H1 (cell line): ENCODE measurements at regions not wholly inside any gene's neighbourhood (a gene's known extent, or its start where the extent isn't known, plus 50 kb on each side); places are given as distances from the start of the nearest gene placed in this dataset.

ENCODE experiments used
- CTCF ChIA-PET: fragments of 300-600 bp; sonication (Branson Sonifier 250); formaldehyde crosslinking; loops from one replicate; lab custom pipeline; 2021; ENCODE audit not compliant: partially characterized antibody; lab: Charles Lee
- POLR2A ChIA-PET: fragments of 300-600 bp; sonication (Branson Sonifier 250); formaldehyde crosslinking; loops from one replicate; lab custom pipeline; 2021; ENCODE audit warnings: inconsistent platforms; ENCODE audit not compliant: partially characterized antibody; lab: Charles Lee
- DNase-seq, 2 experiments: peaks; one replicate each; pipeline versions ENCODE4 v3.0.0 to v3.0.0-alpha.2; 2010 to 2022; ENCODE audit warnings: low spot score in 2 of 2, low read depth in 1 of 2, mixed read lengths in 1 of 2
- FAIRE-seq: peaks from 2 replicates; lab custom pipeline; 2011; peaks lifted over from hg19 to GRCh38; lab: Jason Lieb, UNC
- H2AFZ ChIP-seq: 2 replicates; pipeline ENCODE4 v1.8.1; 2012; ENCODE audit warnings: low read length, inconsistent platforms
- H2AK5ac ChIP-seq: 2 replicates; pipeline ENCODE4 v1.6.1; 2013; ENCODE audit warnings: low read depth, low read length
- H2BK120ac ChIP-seq: replicated peaks from 2 replicates; pipeline ENCODE3; 2013; ENCODE audit warnings: low read depth, low read length, inconsistent platforms
- H2BK12ac ChIP-seq: 2 replicates; pipeline ENCODE4 v1.6.1; 2013; ENCODE audit warnings: low read depth, low read length
- H2BK15ac ChIP-seq: 2 replicates; pipeline ENCODE4 v1.6.1; 2013; ENCODE audit warnings: low read length
- H2BK20ac ChIP-seq: 2 replicates; pipeline ENCODE4 v1.6.1; 2013; ENCODE audit warnings: low read length
- H2BK5ac ChIP-seq: 2 replicates; pipeline ENCODE4 v1.6.1; 2013; ENCODE audit warnings: low read depth, low read length
- H3K14ac ChIP-seq: 2 replicates; pipeline ENCODE4 v1.6.1; 2013; ENCODE audit warnings: inconsistent platforms; ENCODE audit not compliant: insufficient read length
- H3K18ac ChIP-seq: 2 replicates; pipeline ENCODE4 v1.6.1; 2013; ENCODE audit warnings: low read length; ENCODE audit errors: extremely low read depth
- H3K23ac ChIP-seq: 2 replicates; pipeline ENCODE4 v1.6.1; 2013; ENCODE audit warnings: inconsistent platforms; ENCODE audit not compliant: insufficient read length
- H3K23me2 ChIP-seq: 2 replicates; pipeline ENCODE4 v1.6.1; 2013; ENCODE audit warnings: low read depth, low read length
- H3K27ac ChIP-seq: 2 replicates; pipeline ENCODE4 v1.6.1; 2011; ENCODE audit warnings: low read depth, low read length, inconsistent platforms
- H3K27me3 ChIP-seq, 4 experiments: replicated peaks in 1 of 4; 1 replicate in 1 of 4; 2 replicates in 3 of 4; pipeline versions ENCODE4 v1.6.1 to v1.8.1; 2011 to 2013; ENCODE audit warnings: low read length in 3 of 4, mild to moderate bottlenecking in 3 of 4, inconsistent platforms in 2 of 4, mixed read lengths in 2 of 4, moderate library complexity in 1 of 4; ENCODE audit not compliant: control insufficient read depth in 3 of 4, insufficient read depth in 3 of 4; ENCODE audit errors: extremely low read depth in 1 of 4
- H3K36me3 ChIP-seq, 4 experiments: 2 replicates each; pipeline versions ENCODE4 v1.6.1 to v1.8.1; 2011 to 2013; ENCODE audit warnings: mild to moderate bottlenecking in 4 of 4, low read length in 3 of 4, moderate library complexity in 2 of 4, control low read depth in 1 of 4, inconsistent platforms in 1 of 4; ENCODE audit not compliant: insufficient read depth in 4 of 4, control insufficient read depth in 2 of 4
- H3K4ac ChIP-seq: replicated peaks from 2 replicates; pipeline ENCODE3; 2013; ENCODE audit warnings: low read length, low read depth, mixed read lengths, inconsistent platforms; ENCODE audit not compliant: insufficient read length
- H3K4me1 ChIP-seq, 4 experiments: replicated peaks in 1 of 4; 1 replicate in 1 of 4; 2 replicates in 3 of 4; pipeline versions ENCODE4 v1.6.1 to v1.8.1; 2011 to 2013; ENCODE audit warnings: low read length in 3 of 4, inconsistent platforms in 2 of 4, mixed read lengths in 1 of 4; ENCODE audit not compliant: insufficient read depth in 4 of 4, control insufficient read depth in 3 of 4
- H3K4me2 ChIP-seq, 2 experiments: 2 replicates each; pipeline versions ENCODE4 v1.6.1 to v1.8.1; 2011 to 2013; ENCODE audit warnings: low read depth in 2 of 2, low read length in 2 of 2, control low read depth in 1 of 2, inconsistent platforms in 1 of 2, mild to moderate bottlenecking in 1 of 2; ENCODE audit not compliant: insufficient read depth in 1 of 2
- H3K4me3 ChIP-seq, 4 experiments: fragments of 200-600, 300-600 bp in 1 of 4; sonication (generic), shearing (Covaris generic), sonication (Bioruptor Twin) in 1 of 4; 2 replicates each; pipeline versions ENCODE4 v1.5.1 to v1.8.1; 2011 to 2016; ENCODE audit warnings: low read length in 4 of 4, low read depth in 3 of 4, control low read depth in 2 of 4, inconsistent platforms in 2 of 4, mild to moderate bottlenecking in 2 of 4, mixed read lengths in 1 of 4, moderate library complexity in 1 of 4; ENCODE audit not compliant: insufficient read depth in 2 of 4; ENCODE audit errors: extremely low read depth in 1 of 4
- H3K56ac ChIP-seq: replicated peaks from 2 replicates; pipeline ENCODE3; 2013; ENCODE audit warnings: low read depth, mild to moderate bottlenecking, mixed read lengths, low read length, inconsistent platforms; ENCODE audit not compliant: insufficient read length
- H3K79me1 ChIP-seq: 2 replicates; pipeline ENCODE4 v1.6.1; 2013; ENCODE audit warnings: low read depth, low read length, control low read depth
- H3K79me2 ChIP-seq, 2 experiments: 2 replicates each; pipeline versions ENCODE4 v1.6.1 to v1.8.1; 2012 to 2013; ENCODE audit warnings: low read length in 2 of 2, mild to moderate bottlenecking in 2 of 2, inconsistent platforms in 1 of 2; ENCODE audit not compliant: insufficient read depth in 2 of 2, control insufficient read depth in 1 of 2
- H3K9ac ChIP-seq, 4 experiments: replicated peaks in 1 of 4; 1 replicate in 1 of 4; 2 replicates in 3 of 4; pipeline versions ENCODE4 v1.6.1 to v1.8.1; 2011 to 2013; ENCODE audit warnings: low read depth in 3 of 4, low read length in 3 of 4, control low read depth in 2 of 4, mild to moderate bottlenecking in 2 of 4, moderate library complexity in 2 of 4, inconsistent platforms in 1 of 4; ENCODE audit errors: extremely low read depth in 1 of 4
- H3K9me3 ChIP-seq, 2 experiments: 2 replicates each; pipeline versions ENCODE4 v1.6.1 to v1.8.1; 2012 to 2013; ENCODE audit warnings: mild to moderate bottlenecking in 2 of 2, moderate library complexity in 2 of 2, control low read depth in 1 of 2, inconsistent platforms in 1 of 2, low read depth in 1 of 2, low read length in 1 of 2, mixed read lengths in 1 of 2; ENCODE audit not compliant: insufficient read depth in 2 of 2
- H4K20me1 ChIP-seq, 2 experiments: replicated peaks in 1 of 2; 2 replicates each; pipeline versions ENCODE3 to v1.8.1; 2011 to 2013; ENCODE audit warnings: inconsistent platforms in 2 of 2, low read length in 2 of 2, mild to moderate bottlenecking in 1 of 2; ENCODE audit not compliant: insufficient read depth in 2 of 2, control insufficient read depth in 1 of 2
- H4K5ac ChIP-seq: 2 replicates; pipeline ENCODE4 v1.6.1; 2013; ENCODE audit warnings: low read length, low read depth, mixed read lengths, inconsistent platforms; ENCODE audit not compliant: insufficient read length
- H4K8ac ChIP-seq: 2 replicates; pipeline ENCODE4 v1.8.0; 2013; ENCODE audit warnings: mild to moderate bottlenecking, moderate library complexity, low read length, inconsistent platforms; ENCODE audit not compliant: insufficient read depth; ENCODE audit errors: extremely low read depth
- H4K91ac ChIP-seq: replicated peaks from 2 replicates; pipeline ENCODE3; 2013; ENCODE audit warnings: low read length, mixed read lengths, inconsistent platforms; ENCODE audit not compliant: insufficient read length
- CTBP2 ChIP-seq: IDR thresholded peaks from 2 replicates; pipeline ENCODE4 v1.7.0; 2011; ENCODE audit warnings: borderline replicate concordance, mild to moderate bottlenecking, moderate library complexity, mixed read lengths, low read length; ENCODE audit not compliant: insufficient read depth, insufficient read length
- GTF2F1 ChIP-seq: IDR thresholded peaks from 2 replicates; pipeline ENCODE4 v1.6.1; 2012; ENCODE audit warnings: low read depth, low read length, improper control_type of control experiment, borderline replicate concordance
- KDM5A ChIP-seq: fragments of 200-600 bp; IDR thresholded peaks from 2 replicates; pipeline ENCODE4 v1.7.1; 2012; ENCODE audit warnings: mild to moderate bottlenecking, low read length, inconsistent platforms, mixed read lengths
- MAFK ChIP-seq: IDR thresholded peaks from 2 replicates; pipeline ENCODE4 v1.6.1; 2012; ENCODE audit warnings: low read depth, mild to moderate bottlenecking, improper control_type of control experiment, low read length
- NANOG ChIP-seq: IDR thresholded peaks from 2 replicates; pipeline ENCODE4 v1.6.1; 2011; ENCODE audit warnings: low read length, low read depth, mild to moderate bottlenecking, inconsistent platforms; ENCODE audit not compliant: insufficient read depth, poor library complexity, severe bottlenecking
- POLR2A ChIP-seq, 2 experiments: IDR thresholded peaks; 1 replicate in 1 of 2; 2 replicates in 1 of 2; pipeline ENCODE4 v1.6.1; 2011; ENCODE audit warnings: low read depth in 2 of 2, low read length in 2 of 2, mild to moderate bottlenecking in 2 of 2; ENCODE audit errors: control extremely low read depth in 1 of 2
- RAD21 ChIP-seq, 2 experiments: IDR thresholded peaks in 1 of 2; conservative IDR thresholded peaks in 1 of 2; 2 replicates each; pipeline ENCODE4 v1.6.1; 2011; ENCODE audit warnings: low read depth in 2 of 2, low read length in 2 of 2, improper control_type of control experiment in 1 of 2, inconsistent platforms in 1 of 2, mild to moderate bottlenecking in 1 of 2, moderate library complexity in 1 of 2
- SAP30 ChIP-seq: fragments of 300-600 bp; sonication (generic); IDR thresholded peaks from 2 replicates; pipeline ENCODE4 v1.7.1; 2012; ENCODE audit warnings: low read length, moderate library complexity, mild to moderate bottlenecking, inconsistent platforms; ENCODE audit not compliant: insufficient read depth, insufficient replicate concordance
- SP2 ChIP-seq: IDR thresholded peaks from 2 replicates; pipeline ENCODE4 v1.6.1; 2012; ENCODE audit warnings: mild to moderate bottlenecking, low read length, inconsistent platforms
- SP4 ChIP-seq: IDR thresholded peaks from 2 replicates; pipeline ENCODE4 v1.6.1; 2012; ENCODE audit warnings: low read length, inconsistent platforms
- TAF1 ChIP-seq: IDR thresholded peaks from 2 replicates; pipeline ENCODE4 v1.6.1; 2011; ENCODE audit warnings: mild to moderate bottlenecking, low read depth, low read length
- YY1 ChIP-seq: IDR thresholded peaks from 2 replicates; pipeline ENCODE4 v1.6.1; 2011; ENCODE audit warnings: low read depth, mild to moderate bottlenecking, low read length
- ZNF274 ChIP-seq: IDR thresholded peaks from 2 replicates; pipeline ENCODE4 v1.7.0; 2012; ENCODE audit warnings: low read length, borderline replicate concordance; ENCODE audit errors: extremely low read depth
- TF ChIP-seq, protein P1 (sequence below): IDR thresholded peaks from 2 replicates; pipeline ENCODE4 v1.6.1; 2011; ENCODE audit warnings: low read length, improper control_type of control experiment

DNA sequence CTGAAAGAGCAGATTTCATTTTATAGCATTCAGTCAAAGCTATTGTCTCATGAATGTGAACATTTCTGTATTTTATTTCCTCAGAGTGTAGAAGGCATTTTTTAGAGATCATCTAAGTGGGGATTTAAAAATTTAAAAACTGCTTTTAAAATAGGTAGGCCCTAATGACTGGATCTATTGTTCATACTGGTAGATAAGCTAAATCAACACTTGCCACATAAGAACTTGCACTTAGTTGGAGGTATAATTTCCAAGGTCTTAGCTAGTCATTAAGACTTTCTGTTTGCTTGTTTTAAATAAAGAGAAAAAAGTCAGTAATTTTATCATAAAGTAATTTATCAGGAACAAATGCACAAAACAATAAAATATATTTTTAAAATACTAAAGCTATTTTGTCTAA, 75.2 kb upstream of the LMO3 start:
- ChIA-PET CTCF (interaction anchor here (1.9 kb wide), 1 partner anchor 295 kb away, joined by 7 read pairs; no protein-coding TSS in a partner anchor), POLR2A (no interaction called here)
- H3K18ac ChIP-seq = no peak overlapping the region
- TF ChIP-seq TAF1 (no peak), SP4 (no peak), KDM5A (no peak), YY1 (no peak), MAFK (no peak), SAP30 (no peak), SP2 (no peak), CTBP2 (no peak), GTF2F1 (no peak), NANOG (no peak), ZNF274 (no peak), POLR2A (IDR thresholded peaks at IDR 0.05; ENCODE audit: control extremely low read depth in 1 of 2, low read depth in 2 of 2, low read length in 2 of 2) (no peak), RAD21 (IDR thresholded peaks at IDR 0.05 in 1 of 2, conservative IDR thresholded peaks at IDR 0.05 in 1 of 2; ENCODE audit: low read depth in 2 of 2, low read length in 2 of 2) (no peak)
- TF ChIP-seq, protein P1, sequence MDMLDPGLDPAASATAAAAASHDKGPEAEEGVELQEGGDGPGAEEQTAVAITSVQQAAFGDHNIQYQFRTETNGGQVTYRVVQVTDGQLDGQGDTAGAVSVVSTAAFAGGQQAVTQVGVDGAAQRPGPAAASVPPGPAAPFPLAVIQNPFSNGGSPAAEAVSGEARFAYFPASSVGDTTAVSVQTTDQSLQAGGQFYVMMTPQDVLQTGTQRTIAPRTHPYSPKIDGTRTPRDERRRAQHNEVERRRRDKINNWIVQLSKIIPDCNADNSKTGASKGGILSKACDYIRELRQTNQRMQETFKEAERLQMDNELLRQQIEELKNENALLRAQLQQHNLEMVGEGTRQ = no peak

More for the DNA sequence above, 75.2 kb upstream of the LMO3 start:
- no peak for DNase-seq
- no peaks in the 10 kb centered on the region for H3K9me3 ChIP-seq
- H3K79me2 ChIP-seq = no peaks in the 10 kb centered on the region
- H2BK20ac ChIP-seq = no peak overlapping the region
- H3K14ac ChIP-seq = no peak overlapping the region
- no peak overlapping the region for H2AFZ ChIP-seq
- no peak overlapping the region for H4K91ac ChIP-seq
- H3K23ac ChIP-seq = no peak overlapping the region
- H3K4me1 ChIP-seq = no peaks in the 10 kb centered on the region
- H2BK12ac ChIP-seq = no peak overlapping the region
- no peak overlapping the region for H2AK5ac ChIP-seq
- no peak overlapping the region for H3K27ac ChIP-seq
- no peak for FAIRE-seq
- H3K27me3 ChIP-seq = no peaks in the 10 kb centered on the region
- no peaks in the 10 kb centered on the region for H3K36me3 ChIP-seq
- no peak overlapping the region for H4K8ac ChIP-seq
- H4K20me1 ChIP-seq = no peaks in the 10 kb centered on the region
- no peak overlapping the region for H4K5ac ChIP-seq
- H3K79me1 ChIP-seq = no peaks in the 10 kb centered on the region
- H3K9ac ChIP-seq = no peak overlapping the region
- no peak overlapping the region for H3K4me2 ChIP-seq
- no peak overlapping the region for H3K56ac ChIP-seq
- H2BK15ac ChIP-seq = no peak overlapping the region
- no peaks in the 10 kb centered on the region for H3K23me2 ChIP-seq
- no peak overlapping the region for H3K4ac ChIP-seq
- H3K4me3 ChIP-seq = no peak overlapping the region
- no peak overlapping the region for H2BK5ac ChIP-seq
- H2BK120ac ChIP-seq = no peak overlapping the region
